ENCODE measurements at regions not wholly inside any gene's neighbourhood (a gene's known extent, or its start where the extent isn't known, plus 50 kb on each side); places are given as distances from the start of the nearest gene placed in this dataset.

- H3K36me3 ChIP-seq (replicated peaks; ENCODE audit: insufficient read depth, low read depth), result no peaks in the 10 kb centered on the region
- no peak overlapping the region for H3K4me2 ChIP-seq
- no peaks in the 10 kb centered on the region for H3K4me1 ChIP-seq (ENCODE audit: insufficient read depth)
- H3K27me3 ChIP-seq, result no peaks in the 10 kb centered on the region
- no peak overlapping the region for H2AFZ ChIP-seq
- DNase-seq (ENCODE audit: low spot score), result no peak
- H3K4me3 ChIP-seq, result no peak overlapping the region
- no peaks in the 10 kb centered on the region for H4K20me1 ChIP-seq (ENCODE audit: insufficient read depth, poor library complexity, severe bottlenecking)
- H3K79me2 ChIP-seq, result no peaks in the 10 kb centered on the region
- WGBS (ENCODE audit: low lambda C conversion rate, missing lambda C conversion rate), result 76% methylated on average over 2 of the region's 2 CpGs
- H3K9me3 ChIP-seq (ENCODE audit: low read depth), result no peaks in the 10 kb centered on the region
- no peak for TF ChIP-seq EZH2phosphoT487 (IDR thresholded peaks at IDR 0.05; ENCODE audit: low read depth, severe bottlenecking, unreplicated experiment)
- no peak for TF ChIP-seq EZH2 (IDR thresholded peaks at IDR 0.05; ENCODE audit: borderline replicate concordance)
- no peaks in the 10 kb centered on the region for H3K9me2 ChIP-seq (replicated peaks; ENCODE audit: insufficient read depth)
- no peak overlapping the region for H3K27ac ChIP-seq
Observed at GRCh38 chr7:145339319-145339718, 503.5 kb upstream of the TPK1 start.

- Histone ChIP-seq H3K36me3 (replicated peaks; ENCODE audit: insufficient read depth, low read depth) (no peaks in the 10 kb centered on the region), H3K27me3 (no peaks in the 10 kb centered on the region), H3K9me2 (replicated peaks; ENCODE audit: insufficient read depth) (no peaks in the 10 kb centered on the region), H4K20me1 (ENCODE audit: insufficient read depth, poor library complexity, severe bottlenecking) (no peaks in the 10 kb centered on the region), H3K79me2 (no peaks in the 10 kb centered on the region), H3K4me3 (no peak overlapping the region), H3K9me3 (ENCODE audit: low read depth) (no peaks in the 10 kb centered on the region), H3K27ac (no peak overlapping the region), H3K4me1 (ENCODE audit: insufficient read depth) (no peaks in the 10 kb centered on the region), H3K4me2 (no peak overlapping the region), H2AFZ (no peak overlapping the region)
- TF ChIP-seq CTCF (IDR thresholded peaks at IDR 0.05; ENCODE audit: poor library complexity) (no peak), EZH2phosphoT487 (IDR thresholded peaks at IDR 0.05; ENCODE audit: low read depth, severe bottlenecking, unreplicated experiment) (no peak), EZH2 (IDR thresholded peaks at IDR 0.05; ENCODE audit: borderline replicate concordance) (no peak)
- no peak for DNase-seq (ENCODE audit: low spot score)
- 77% methylated on average over 7 of the region's 7 CpGs for WGBS (ENCODE audit: low lambda C conversion rate, missing lambda C conversion rate)
Observed at GRCh38 chr7:145331522-145331921, 495.7 kb upstream of the TPK1 start.

- no peaks in the 10 kb centered on the region for H3K27me3 ChIP-seq
- no peaks in the 10 kb centered on the region for H4K20me1 ChIP-seq (ENCODE audit: insufficient read depth, poor library complexity, severe bottlenecking)
- no peaks in the 10 kb centered on the region for H3K79me2 ChIP-seq
- 30% methylated on average over 2 of the region's 2 CpGs for WGBS (ENCODE audit: low lambda C conversion rate, missing lambda C conversion rate)
- no peak overlapping the region for H2AFZ ChIP-seq
- no peak for DNase-seq (ENCODE audit: low spot score)
- no peaks in the 10 kb centered on the region for H3K9me2 ChIP-seq (replicated peaks; ENCODE audit: insufficient read depth)
- H3K9me3 ChIP-seq (ENCODE audit: low read depth), result no peaks in the 10 kb centered on the region
- H3K4me3 ChIP-seq, result no peak overlapping the region
- peak; percentile 23 for TF ChIP-seq CTCF (IDR thresholded peaks at IDR 0.05; ENCODE audit: poor library complexity)
- no peak for TF ChIP-seq EZH2phosphoT487 (IDR thresholded peaks at IDR 0.05; ENCODE audit: low read depth, severe bottlenecking, unreplicated experiment)
- no peak overlapping the region for H3K4me2 ChIP-seq
- no peaks in the 10 kb centered on the region for H3K4me1 ChIP-seq (ENCODE audit: insufficient read depth)
- no peak overlapping the region for H3K27ac ChIP-seq
- H3K36me3 ChIP-seq (replicated peaks; ENCODE audit: insufficient read depth, low read depth), result no peaks in the 10 kb centered on the region
Observed at GRCh38 chr7:145331076-145331475, 495.2 kb upstream of the TPK1 start.

- Histone ChIP-seq H3K27ac (no peak overlapping the region), H3K4me2 (no peak overlapping the region), H2AFZ (no peak overlapping the region), H4K20me1 (ENCODE audit: insufficient read depth, poor library complexity, severe bottlenecking) (no peaks in the 10 kb centered on the region), H3K4me3 (no peak overlapping the region), H3K9me2 (replicated peaks; ENCODE audit: insufficient read depth) (no peaks in the 10 kb centered on the region), H3K79me2 (no peaks in the 10 kb centered on the region), H3K9me3 (ENCODE audit: low read depth) (no peaks in the 10 kb centered on the region), H3K4me1 (ENCODE audit: insufficient read depth) (no peaks in the 10 kb centered on the region), H3K27me3 (no peaks in the 10 kb centered on the region), H3K36me3 (replicated peaks; ENCODE audit: insufficient read depth, low read depth) (no peaks in the 10 kb centered on the region)
- TF ChIP-seq EZH2 (IDR thresholded peaks at IDR 0.05; ENCODE audit: borderline replicate concordance), result no peak
- TF ChIP-seq CTCF (IDR thresholded peaks at IDR 0.05; ENCODE audit: poor library complexity), result no peak
- no peak for TF ChIP-seq EZH2phosphoT487 (IDR thresholded peaks at IDR 0.05; ENCODE audit: low read depth, severe bottlenecking, unreplicated experiment)
- WGBS (ENCODE audit: low lambda C conversion rate, missing lambda C conversion rate), result 90% methylated on average over 1 of the region's 1 CpG
- no peak for DNase-seq (ENCODE audit: low spot score)
Observed at GRCh38 chr7:145327646-145328045, 491.8 kb upstream of the TPK1 start.
